ENCODE measurements at regions not wholly inside any gene's neighbourhood (a gene's known extent, or its start where the extent isn't known, plus 50 kb on each side); places are given as distances from the start of the nearest gene placed in this dataset.

DNA sequence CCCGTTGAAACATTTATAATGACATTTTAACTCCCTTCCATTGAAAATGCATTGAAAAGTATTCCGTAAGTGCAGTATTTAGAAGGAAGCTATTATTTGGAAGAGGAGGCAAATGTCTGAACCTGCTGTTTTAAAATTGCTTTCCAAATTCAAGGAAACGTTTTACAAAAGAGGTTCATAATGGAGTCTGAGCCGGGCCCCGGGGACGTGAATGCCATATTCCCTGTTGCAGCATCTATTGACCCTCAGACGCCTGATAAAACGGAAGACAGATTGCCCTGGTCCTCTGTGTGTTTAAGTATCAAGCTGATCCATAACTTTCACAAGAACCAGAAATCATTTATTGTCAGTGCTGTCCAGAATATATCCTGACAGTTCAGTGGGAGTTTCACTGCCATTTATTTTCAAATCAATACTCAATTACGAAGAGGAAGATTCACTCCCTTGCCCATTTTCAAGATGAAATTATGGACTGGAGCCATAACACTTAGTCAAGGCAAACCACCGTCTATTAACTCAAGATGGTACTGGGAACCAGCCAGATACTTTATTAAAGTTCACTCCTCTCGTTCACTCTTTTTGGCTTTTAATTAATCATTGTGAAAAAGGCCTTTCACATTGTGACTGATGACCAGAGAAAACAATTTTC lies 435.7 kb upstream of the PFKP start:
- Histone ChIP-seq H3K27ac (replicated peaks; ENCODE audit: low read length) (no peak overlapping the region), H4K91ac (ENCODE audit: low read depth, low read length, poor library complexity) (no peak overlapping the region), H2AK5ac (ENCODE audit: low read depth, low read length) (no peak overlapping the region), H2AFZ (ENCODE audit: low read length) (no peak overlapping the region), H3K36me3 (replicated peaks in 1 of 2; ENCODE audit: control insufficient read depth in 2 of 2, insufficient read depth in 2 of 2, low read length in 2 of 2) (no peaks in the 10 kb centered on the region), H3K23ac (ENCODE audit: low read depth, low read length, poor library complexity) (no peak overlapping the region), H3K4me3 (ENCODE audit: low read length in 2 of 2) (no peak overlapping the region), H3K4me1 (ENCODE audit: control insufficient read depth in 2 of 2, insufficient read depth in 1 of 2, low read depth in 1 of 2, low read length in 2 of 2) (no peaks in the 10 kb centered on the region), H3K9ac (ENCODE audit: low read depth, low read length, poor library complexity) (no peak overlapping the region), H3K9me3 (replicated peaks in 1 of 2; ENCODE audit: control insufficient read depth in 2 of 2, insufficient read depth in 1 of 2, low read depth in 1 of 2, low read length in 2 of 2) (no peaks in the 10 kb centered on the region), H3K14ac (ENCODE audit: low read length) (no peak overlapping the region), H2BK12ac (ENCODE audit: low read length) (no peak overlapping the region), H3K18ac (ENCODE audit: low read length) (no peak overlapping the region), H3K27me3 (ENCODE audit: control insufficient read depth in 3 of 3, insufficient read depth in 3 of 3, low read depth in 1 of 3, low read length in 3 of 3) (no peaks in the 10 kb centered on the region), H2BK120ac (ENCODE audit: low read depth, low read length) (no peak overlapping the region), H2BK5ac (ENCODE audit: low read length) (no peak overlapping the region), H3K4me2 (ENCODE audit: insufficient read depth, low read length, poor library complexity, severe bottlenecking) (no peak overlapping the region), H4K8ac (ENCODE audit: low read depth, low read length) (no peak overlapping the region), H2BK15ac (ENCODE audit: low read length) (no peak overlapping the region), H3K79me1 (ENCODE audit: low read depth, low read length) (no peaks in the 10 kb centered on the region), H3K4ac (ENCODE audit: low read length) (no peak overlapping the region)
- DNase-seq (ENCODE audit: low spot score) = no peak
- WGBS, 2 donors (ENCODE audit: extremely low coverage in 2 of 2, insufficient read length in 2 of 2, insufficient replicate concordance in 1 of 2) = no CpG with 5 or more reads among the region's 11 CpGs

DNA sequence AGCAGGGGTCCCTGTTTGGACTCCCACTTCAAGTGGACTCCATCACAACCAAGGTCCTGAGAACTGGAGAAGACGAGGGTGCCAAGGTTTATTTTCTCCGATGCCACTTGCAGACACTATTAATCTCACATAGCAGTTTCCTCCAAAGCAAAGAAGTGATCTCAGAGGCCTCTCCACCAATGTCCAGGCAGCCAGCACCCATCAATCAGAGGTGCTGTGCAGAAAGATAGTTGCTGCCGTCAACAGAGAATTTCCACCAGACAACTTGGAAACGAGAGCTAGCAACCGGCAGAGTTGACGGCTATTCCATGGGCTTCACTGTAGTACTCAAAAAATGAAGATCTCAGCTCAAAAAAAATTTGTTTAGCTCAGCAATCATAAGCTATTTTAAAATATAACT lies 438.6 kb upstream of the PFKP start:
- no peak overlapping the region for H2BK120ac ChIP-seq (ENCODE audit: low read depth, low read length)
- H3K4me2 ChIP-seq (ENCODE audit: insufficient read depth, low read length, poor library complexity, severe bottlenecking) = no peak overlapping the region
- no peak overlapping the region for H3K4me3 ChIP-seq (ENCODE audit: low read length in 2 of 2)
- H3K79me1 ChIP-seq (ENCODE audit: low read depth, low read length) = no peaks in the 10 kb centered on the region
- H3K14ac ChIP-seq (ENCODE audit: low read length) = no peak overlapping the region
- no peaks in the 10 kb centered on the region for H3K27me3 ChIP-seq (ENCODE audit: control insufficient read depth in 3 of 3, insufficient read depth in 3 of 3, low read depth in 1 of 3, low read length in 3 of 3)
- no CpG with 5 or more reads among the region's 6 CpGs for WGBS, 2 donors (ENCODE audit: extremely low coverage in 2 of 2, insufficient read length in 2 of 2, insufficient replicate concordance in 1 of 2)
- H3K4ac ChIP-seq (ENCODE audit: low read length) = no peak overlapping the region
- no peak overlapping the region for H2AK5ac ChIP-seq (ENCODE audit: low read depth, low read length)
- no peak overlapping the region for H2BK12ac ChIP-seq (ENCODE audit: low read length)
- DNase-seq (ENCODE audit: low spot score) = no peak
- no peak overlapping the region for H4K8ac ChIP-seq (ENCODE audit: low read depth, low read length)
- H3K9ac ChIP-seq (ENCODE audit: low read depth, low read length, poor library complexity) = no peak overlapping the region
- no peak overlapping the region for H3K23ac ChIP-seq (ENCODE audit: low read depth, low read length, poor library complexity)
- no peak overlapping the region for H2AFZ ChIP-seq (ENCODE audit: low read length)
- no peak overlapping the region for H2BK5ac ChIP-seq (ENCODE audit: low read length)
- H4K91ac ChIP-seq (ENCODE audit: low read depth, low read length, poor library complexity) = no peak overlapping the region
- H3K18ac ChIP-seq (ENCODE audit: low read length) = no peak overlapping the region
- H3K27ac ChIP-seq (replicated peaks; ENCODE audit: low read length) = no peak overlapping the region
- H3K9me3 ChIP-seq (replicated peaks in 1 of 2; ENCODE audit: control insufficient read depth in 2 of 2, insufficient read depth in 1 of 2, low read depth in 1 of 2, low read length in 2 of 2) = no peaks in the 10 kb centered on the region
- H3K36me3 ChIP-seq (replicated peaks in 1 of 2; ENCODE audit: control insufficient read depth in 2 of 2, insufficient read depth in 2 of 2, low read length in 2 of 2) = no peaks in the 10 kb centered on the region
- no peaks in the 10 kb centered on the region for H3K4me1 ChIP-seq (ENCODE audit: control insufficient read depth in 2 of 2, insufficient read depth in 1 of 2, low read depth in 1 of 2, low read length in 2 of 2)
- no peak overlapping the region for H2BK15ac ChIP-seq (ENCODE audit: low read length)

DNA sequence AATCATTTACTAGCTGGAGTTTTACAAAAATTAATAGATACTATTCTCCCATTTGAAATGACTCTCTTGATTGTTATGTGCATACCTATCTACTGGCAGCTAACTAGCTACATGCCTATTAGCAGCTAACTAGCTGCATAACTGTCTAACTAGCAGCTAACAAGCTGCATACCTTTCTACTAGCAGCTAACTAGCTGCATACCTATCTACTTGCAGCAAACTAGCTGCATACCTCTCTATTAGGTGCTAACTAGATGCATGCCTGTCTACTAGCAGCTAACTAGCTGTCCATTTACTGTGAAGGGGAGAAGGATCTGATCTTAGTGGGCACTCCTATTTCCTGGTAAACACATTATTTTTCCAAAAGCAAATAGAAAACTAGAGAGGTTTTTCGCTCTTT lies 439.4 kb upstream of the PFKP start:
- Histone ChIP-seq H2BK12ac (ENCODE audit: low read length) (no peak overlapping the region), H3K4me1 (ENCODE audit: control insufficient read depth in 2 of 2, insufficient read depth in 1 of 2, low read depth in 1 of 2, low read length in 2 of 2) (no peaks in the 10 kb centered on the region), H3K23ac (ENCODE audit: low read depth, low read length, poor library complexity) (no peak overlapping the region), H2AFZ (ENCODE audit: low read length) (no peak overlapping the region), H2BK120ac (ENCODE audit: low read depth, low read length) (no peak overlapping the region), H3K4ac (ENCODE audit: low read length) (no peak overlapping the region), H3K18ac (ENCODE audit: low read length) (no peak overlapping the region), H3K79me1 (ENCODE audit: low read depth, low read length) (no peaks in the 10 kb centered on the region), H3K4me2 (ENCODE audit: insufficient read depth, low read length, poor library complexity, severe bottlenecking) (no peak overlapping the region), H3K36me3 (replicated peaks in 1 of 2; ENCODE audit: control insufficient read depth in 2 of 2, insufficient read depth in 2 of 2, low read length in 2 of 2) (no peaks in the 10 kb centered on the region), H3K4me3 (ENCODE audit: low read length in 2 of 2) (no peak overlapping the region), H3K27ac (replicated peaks; ENCODE audit: low read length) (no peak overlapping the region), H3K9ac (ENCODE audit: low read depth, low read length, poor library complexity) (no peak overlapping the region), H2BK5ac (ENCODE audit: low read length) (no peak overlapping the region), H3K27me3 (ENCODE audit: control insufficient read depth in 3 of 3, insufficient read depth in 3 of 3, low read depth in 1 of 3, low read length in 3 of 3) (no peaks in the 10 kb centered on the region), H4K8ac (ENCODE audit: low read depth, low read length) (no peak overlapping the region), H3K9me3 (replicated peaks in 1 of 2; ENCODE audit: control insufficient read depth in 2 of 2, insufficient read depth in 1 of 2, low read depth in 1 of 2, low read length in 2 of 2) (no peaks in the 10 kb centered on the region), H4K91ac (ENCODE audit: low read depth, low read length, poor library complexity) (no peak overlapping the region), H2AK5ac (ENCODE audit: low read depth, low read length) (no peak overlapping the region), H2BK15ac (ENCODE audit: low read length) (no peak overlapping the region), H3K14ac (ENCODE audit: low read length) (no peak overlapping the region)
- WGBS, 2 donors (ENCODE audit: extremely low coverage in 2 of 2, insufficient read length in 2 of 2, insufficient replicate concordance in 1 of 2) = no CpG with 5 or more reads among the region's 1 CpG
- no peak for DNase-seq (ENCODE audit: low spot score)

DNA sequence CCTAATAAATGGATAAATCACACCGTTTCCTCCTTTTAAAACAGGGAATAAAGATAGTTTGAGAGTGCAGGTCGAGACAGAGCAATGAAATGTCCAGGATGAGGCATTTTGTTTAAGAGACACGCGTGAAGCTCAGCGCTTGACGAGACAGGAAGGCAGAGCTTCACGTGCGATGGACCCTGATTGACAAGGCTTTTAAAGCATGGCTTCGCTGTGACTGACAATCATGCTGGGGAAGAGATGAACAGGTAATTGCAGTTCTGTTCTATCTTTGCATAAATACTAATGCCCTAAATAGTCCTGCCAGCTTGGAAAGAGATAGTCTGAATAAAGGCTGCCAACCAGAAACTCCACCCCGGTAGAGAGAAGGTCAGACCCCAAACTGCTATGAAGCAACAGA lies 442.3 kb upstream of the PFKP start:
- Histone ChIP-seq H3K36me3 (replicated peaks in 1 of 2; ENCODE audit: control insufficient read depth in 2 of 2, insufficient read depth in 2 of 2, low read length in 2 of 2) (no peaks in the 10 kb centered on the region), H2AK5ac (ENCODE audit: low read depth, low read length) (no peak overlapping the region), H3K27ac (replicated peaks; ENCODE audit: low read length) (no peak overlapping the region), H3K23ac (ENCODE audit: low read depth, low read length, poor library complexity) (no peak overlapping the region), H3K4me3 (ENCODE audit: low read length in 2 of 2) (no peak overlapping the region), H2BK12ac (ENCODE audit: low read length) (no peak overlapping the region), H3K27me3 (ENCODE audit: control insufficient read depth in 3 of 3, insufficient read depth in 3 of 3, low read depth in 1 of 3, low read length in 3 of 3) (no peaks in the 10 kb centered on the region), H2AFZ (ENCODE audit: low read length) (no peak overlapping the region), H3K14ac (ENCODE audit: low read length) (no peak overlapping the region), H2BK15ac (ENCODE audit: low read length) (no peak overlapping the region), H2BK120ac (ENCODE audit: low read depth, low read length) (no peak overlapping the region), H3K79me1 (ENCODE audit: low read depth, low read length) (no peaks in the 10 kb centered on the region), H3K4me1 (ENCODE audit: control insufficient read depth in 2 of 2, insufficient read depth in 1 of 2, low read depth in 1 of 2, low read length in 2 of 2) (peaks cover 0 to 4% of the 10 kb centered on the region in 2 donors), H3K4me2 (ENCODE audit: insufficient read depth, low read length, poor library complexity, severe bottlenecking) (no peak overlapping the region), H4K8ac (ENCODE audit: low read depth, low read length) (no peak overlapping the region), H4K91ac (ENCODE audit: low read depth, low read length, poor library complexity) (no peak overlapping the region), H3K18ac (ENCODE audit: low read length) (no peak overlapping the region), H3K4ac (ENCODE audit: low read length) (no peak overlapping the region), H3K9me3 (replicated peaks in 1 of 2; ENCODE audit: control insufficient read depth in 2 of 2, insufficient read depth in 1 of 2, low read depth in 1 of 2, low read length in 2 of 2) (no peaks in the 10 kb centered on the region), H3K9ac (ENCODE audit: low read depth, low read length, poor library complexity) (no peak overlapping the region), H2BK5ac (ENCODE audit: low read length) (no peak overlapping the region)
- no CpG with 5 or more reads among the region's 10 CpGs for WGBS, 2 donors (ENCODE audit: extremely low coverage in 2 of 2, insufficient read length in 2 of 2, insufficient replicate concordance in 1 of 2)
- DNase-seq (ENCODE audit: low spot score) = no peak
